Activated T-cell treated with anti-CD3 and anti-CD28 coated beads, Interleukin-2, amount 50 U/mL, for 4 hours (primary cell): ENCODE measurements at regions not wholly inside any gene's neighbourhood (a gene's known extent, or its start where the extent isn't known, plus 50 kb on each side); places are given as distances from the start of the nearest gene placed in this dataset.
"Not testable (repeated sequence)": the region's sequence is repeated elsewhere in the genome, so short reads cannot be mapped to it uniquely, and the experiment has no call there.

ENCODE experiments used
- ATAC-seq, 2 donors: fragments of 200-7000 bp; cut with Tn5 transposase; one replicate each; pipeline ENCODE4 v1.10.0; 2021
- DNase-seq: peaks from one replicate; pipeline ENCODE4 v3.0.0-alpha.2; 2020
- H3K27me3 Mint-ChIP-seq: one replicate; pipeline ENCODE4 v1.8.0; 2021; ENCODE audit warnings: low read depth, mixed read lengths
- H3K36me3 Mint-ChIP-seq: one replicate; pipeline ENCODE4 v1.8.0; 2022; ENCODE audit warnings: mixed read lengths; ENCODE audit not compliant: insufficient read depth
- H3K4me1 Mint-ChIP-seq: one replicate; pipeline ENCODE4 v1.8.0; 2021; ENCODE audit warnings: low read depth, mixed read lengths
- H3K4me3 Mint-ChIP-seq: one replicate; pipeline ENCODE4 v1.8.0; 2021; ENCODE audit warnings: mild to moderate bottlenecking, moderate library complexity, mixed read lengths
- H3K9me3 Mint-ChIP-seq: one replicate; pipeline ENCODE4 v1.8.0; 2021; ENCODE audit warnings: mixed read lengths

DNA sequence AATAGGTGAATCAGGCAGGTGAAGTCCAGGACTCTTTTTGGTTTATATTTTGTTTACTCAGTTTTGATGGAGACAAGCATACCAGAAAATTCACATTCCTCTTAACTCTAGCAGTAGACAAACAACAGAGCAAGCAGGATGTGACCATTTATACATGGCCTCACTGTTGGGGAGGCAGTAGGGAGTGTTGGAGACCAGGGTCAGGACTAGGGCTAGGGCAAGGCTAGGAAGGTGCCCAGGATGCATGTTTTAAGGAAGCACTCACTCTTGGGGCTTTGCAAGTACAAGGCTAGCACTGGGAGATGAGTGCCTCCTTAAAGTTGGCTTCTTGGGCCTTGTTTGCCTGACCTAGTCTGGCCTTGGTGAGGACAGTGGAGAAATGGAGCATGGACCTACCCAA, 84.5 kb upstream of the PLGLB2 start:
- not testable (repeated sequence) for H3K9me3 Mint-ChIP-seq, H3K36me3 Mint-ChIP-seq, H3K4me1 Mint-ChIP-seq, ATAC-seq, H3K27me3 Mint-ChIP-seq, H3K4me3 Mint-ChIP-seq, DNase-seq

- not testable (repeated sequence) for H3K4me3 Mint-ChIP-seq, ATAC-seq, H3K9me3 Mint-ChIP-seq
Observed at GRCh38 chr2:87667027-87667426, 80.9 kb upstream of the PLGLB2 start.

GRCh38 chr2:87668361-87668760, 79.5 kb upstream of the PLGLB2 start:
- H3K36me3 Mint-ChIP-seq, H3K4me1 Mint-ChIP-seq, ATAC-seq: not testable (repeated sequence)

More at GRCh38 chr2:87667027-87667426, 80.9 kb upstream of the PLGLB2 start:
- H3K36me3 Mint-ChIP-seq, H3K4me1 Mint-ChIP-seq, DNase-seq, H3K27me3 Mint-ChIP-seq: not testable (repeated sequence)

DNA sequence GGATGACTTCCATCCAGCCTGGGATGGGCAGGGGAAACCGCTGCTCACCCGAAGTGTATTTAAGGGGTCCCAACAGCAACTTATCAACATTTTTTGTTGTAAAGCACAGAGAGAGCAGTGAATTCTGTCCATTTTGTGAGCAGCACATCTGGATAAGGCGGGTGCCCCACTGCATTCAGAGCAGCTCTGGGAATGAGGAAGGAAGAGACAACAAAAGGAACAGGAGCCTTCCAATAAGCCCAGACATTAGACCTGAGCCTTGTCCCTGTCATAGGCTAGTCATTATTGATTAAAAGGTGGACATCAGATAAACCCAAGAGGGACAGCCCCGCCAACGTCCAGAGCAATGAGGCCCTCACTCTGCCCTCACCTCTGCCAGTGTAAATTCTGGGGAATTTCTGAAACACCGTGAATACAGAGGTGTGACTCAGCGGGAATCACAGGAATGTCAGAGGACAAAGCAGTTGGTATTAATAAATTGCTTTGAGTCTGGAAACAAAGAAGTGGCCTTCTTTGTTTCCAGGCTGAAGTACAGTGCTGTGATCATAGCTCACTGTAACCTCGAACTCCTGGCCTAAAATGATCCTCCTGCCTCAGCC, 78.2 kb upstream of the PLGLB2 start:
- H3K9me3 Mint-ChIP-seq, H3K36me3 Mint-ChIP-seq, ATAC-seq, H3K4me3 Mint-ChIP-seq, H3K4me1 Mint-ChIP-seq, H3K27me3 Mint-ChIP-seq, DNase-seq: not testable (repeated sequence)

More at GRCh38 chr2:87668361-87668760, 79.5 kb upstream of the PLGLB2 start:
- H3K27me3 Mint-ChIP-seq, H3K9me3 Mint-ChIP-seq, H3K4me3 Mint-ChIP-seq, DNase-seq: not testable (repeated sequence)

DNA sequence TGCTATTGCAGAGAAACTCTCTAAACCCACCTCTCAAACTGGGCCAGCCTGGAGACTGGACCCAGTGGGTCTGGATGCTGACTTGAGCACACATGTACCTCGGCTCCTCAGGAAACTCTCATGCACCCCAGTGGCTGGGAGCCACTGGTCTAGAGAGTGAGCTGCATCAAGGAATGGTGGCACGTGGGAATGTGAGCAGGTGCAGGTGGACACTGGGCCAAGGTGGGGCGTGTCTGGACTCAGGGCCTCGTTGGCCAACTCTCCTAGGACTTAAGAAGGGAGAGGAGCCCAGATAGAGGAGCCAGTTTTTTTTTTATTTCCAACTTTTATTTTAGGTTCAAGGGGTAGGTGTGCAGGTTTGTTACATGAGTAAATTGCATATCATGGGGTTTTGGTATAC, 75.5 kb upstream of the PLGLB2 start:
- H3K4me3 Mint-ChIP-seq, H3K4me1 Mint-ChIP-seq, ATAC-seq, DNase-seq, H3K9me3 Mint-ChIP-seq, H3K36me3 Mint-ChIP-seq, H3K27me3 Mint-ChIP-seq: not testable (repeated sequence)

GRCh38 chr2:87674729-87675128, 73.2 kb upstream of the PLGLB2 start:
- DNase-seq, ATAC-seq, H3K4me1 Mint-ChIP-seq, H3K9me3 Mint-ChIP-seq, H3K27me3 Mint-ChIP-seq, H3K36me3 Mint-ChIP-seq, H3K4me3 Mint-ChIP-seq: not testable (repeated sequence)

DNA sequence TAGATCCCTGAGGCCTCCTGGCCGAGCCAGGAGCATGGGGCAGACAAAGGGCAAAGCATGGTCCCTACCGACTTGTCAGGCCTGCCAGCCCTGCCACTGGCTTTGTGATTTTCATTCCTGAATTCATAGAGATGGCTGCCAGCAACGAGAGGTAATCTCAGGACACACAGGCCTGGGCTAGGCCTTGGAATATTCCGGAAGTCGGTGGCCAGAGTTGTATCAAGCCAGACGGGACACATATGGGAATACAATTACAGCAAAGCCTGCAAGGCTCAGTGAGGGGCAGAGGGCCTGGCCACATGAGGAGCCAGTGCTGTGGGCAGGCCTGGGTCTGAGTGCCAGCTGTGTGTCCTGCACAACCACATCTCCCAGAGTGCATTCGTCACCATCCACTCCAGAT, 72.4 kb upstream of the PLGLB2 start:
- H3K9me3 Mint-ChIP-seq, DNase-seq, H3K36me3 Mint-ChIP-seq, H3K4me1 Mint-ChIP-seq, H3K27me3 Mint-ChIP-seq, H3K4me3 Mint-ChIP-seq, ATAC-seq: not testable (repeated sequence)

- not testable (repeated sequence) for H3K4me1 Mint-ChIP-seq, H3K9me3 Mint-ChIP-seq, H3K4me3 Mint-ChIP-seq, H3K27me3 Mint-ChIP-seq, H3K36me3 Mint-ChIP-seq, ATAC-seq, DNase-seq
Observed at GRCh38 chr2:87677421-87677923, 70.4 kb upstream of the PLGLB2 start.

DNA sequence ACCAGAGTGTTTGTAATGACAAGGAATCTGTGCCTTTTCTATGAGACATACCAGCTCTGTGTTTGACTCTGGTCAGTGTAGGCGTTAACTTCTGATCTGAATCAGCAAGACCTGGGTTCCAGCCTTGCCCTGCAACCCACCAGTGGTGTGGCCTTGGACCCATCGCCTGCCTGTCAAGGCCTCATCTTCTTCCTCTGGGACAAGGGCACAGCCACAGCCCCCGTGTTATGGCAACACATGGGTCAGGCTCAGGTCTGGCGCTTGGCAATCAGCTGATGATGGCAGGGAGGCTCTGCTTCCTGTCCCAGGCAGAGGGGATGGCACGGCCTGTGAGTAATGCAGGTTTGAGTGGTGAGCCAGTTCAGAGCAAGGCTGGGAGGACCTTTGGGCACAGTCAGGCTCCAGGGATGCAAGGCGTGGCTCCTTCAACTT, 69.1 kb upstream of the PLGLB2 start:
- not testable (repeated sequence) for H3K36me3 Mint-ChIP-seq, H3K4me1 Mint-ChIP-seq, H3K9me3 Mint-ChIP-seq, H3K27me3 Mint-ChIP-seq, H3K4me3 Mint-ChIP-seq, DNase-seq
- ATAC-seq = peak; percentile 35 to 40

GRCh38 chr2:87679950-87680349, 67.9 kb upstream of the PLGLB2 start:
- H3K4me3 Mint-ChIP-seq = not testable (repeated sequence)

GRCh38 chr2:87680691-87681090, 67.2 kb upstream of the PLGLB2 start:
- not testable (repeated sequence) for H3K4me3 Mint-ChIP-seq, H3K9me3 Mint-ChIP-seq, H3K4me1 Mint-ChIP-seq, H3K27me3 Mint-ChIP-seq, DNase-seq, H3K36me3 Mint-ChIP-seq, ATAC-seq

More at GRCh38 chr2:87679950-87680349, 67.9 kb upstream of the PLGLB2 start:
- not testable (repeated sequence) for DNase-seq, ATAC-seq, H3K4me1 Mint-ChIP-seq, H3K36me3 Mint-ChIP-seq, H3K27me3 Mint-ChIP-seq, H3K9me3 Mint-ChIP-seq

- H3K4me3 Mint-ChIP-seq, H3K9me3 Mint-ChIP-seq, H3K4me1 Mint-ChIP-seq, DNase-seq, ATAC-seq, H3K27me3 Mint-ChIP-seq, H3K36me3 Mint-ChIP-seq: not testable (repeated sequence)
Observed at GRCh38 chr2:87683451-87683850, 64.4 kb upstream of the PLGLB2 start.

GRCh38 chr2:87683961-87684360, 63.9 kb upstream of the PLGLB2 start:
- DNase-seq, H3K4me3 Mint-ChIP-seq, H3K36me3 Mint-ChIP-seq, H3K4me1 Mint-ChIP-seq, H3K27me3 Mint-ChIP-seq, ATAC-seq, H3K9me3 Mint-ChIP-seq: not testable (repeated sequence)

- not testable (repeated sequence) for H3K36me3 Mint-ChIP-seq, H3K27me3 Mint-ChIP-seq, DNase-seq, H3K9me3 Mint-ChIP-seq, H3K4me1 Mint-ChIP-seq, ATAC-seq, H3K4me3 Mint-ChIP-seq
Observed at GRCh38 chr2:87685558-87685957, 62.3 kb upstream of the PLGLB2 start.

DNA sequence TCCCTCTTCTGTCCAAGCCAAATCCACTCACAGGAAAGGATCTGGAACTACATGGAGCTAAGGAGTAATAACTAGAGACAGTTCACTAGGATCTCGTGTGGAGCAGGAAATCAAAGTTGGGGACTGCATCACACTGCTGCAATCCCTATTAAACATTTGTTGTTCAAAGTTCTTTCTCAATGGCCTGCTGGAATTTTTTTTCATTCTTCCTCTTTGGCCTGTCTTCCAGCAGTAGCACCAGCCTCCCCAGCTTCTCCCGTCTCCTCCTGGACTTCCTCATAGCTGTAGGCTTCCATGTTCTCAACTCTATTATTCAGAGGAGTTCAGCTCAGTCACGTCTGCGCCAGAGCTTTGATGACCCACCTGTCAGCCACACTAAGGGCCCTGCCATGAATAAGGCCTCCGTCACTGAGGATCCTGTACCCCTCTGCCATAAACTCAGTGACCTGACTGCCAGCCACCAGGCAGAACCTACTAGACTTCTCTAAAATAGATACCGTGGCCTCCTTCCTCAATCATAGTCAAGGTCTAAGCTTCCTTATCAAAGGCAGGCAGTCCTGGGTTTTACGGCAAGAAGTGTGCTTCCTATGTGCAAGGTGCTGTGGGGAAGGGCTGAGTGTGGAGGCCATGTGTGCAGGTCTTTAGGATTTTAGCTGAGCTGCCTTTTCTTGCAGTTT, 60.9 kb upstream of the PLGLB2 start:
- not testable (repeated sequence) for H3K4me3 Mint-ChIP-seq, H3K9me3 Mint-ChIP-seq

More for the DNA sequence above, 60.9 kb upstream of the PLGLB2 start:
- not testable (repeated sequence) for ATAC-seq, H3K4me1 Mint-ChIP-seq, H3K36me3 Mint-ChIP-seq, DNase-seq, H3K27me3 Mint-ChIP-seq
